Breast epithelium (tissue), 3 donors: ENCODE measurements at regions not wholly inside any gene's neighbourhood (a gene's known extent, or its start where the extent isn't known, plus 50 kb on each side); places are given as distances from the start of the nearest gene placed in this dataset.
"Not testable (repeated sequence)": the region's sequence is repeated elsewhere in the genome, so short reads cannot be mapped to it uniquely, and the experiment has no call there.

ENCODE experiments used
- POLR2A ChIP-seq: fragments of 450-650 bp; IDR thresholded peaks from one replicate; pipeline ENCODE4 v1.6.1; 2016; ENCODE audit warnings: antibody characterized with exemption, mild to moderate bottlenecking, moderate library complexity
- POLR2AphosphoS5 ChIP-seq, 3 donors: sonication (generic); formaldehyde crosslinking; IDR thresholded peaks; one replicate each; pipeline ENCODE4 v1.6.1; 2017; ENCODE audit warnings: antibody characterized with exemption in 3 of 3
- TF ChIP-seq, protein P1 (sequence below), 3 donors: fragments of 450-650 bp; IDR thresholded peaks; one replicate each; pipeline ENCODE4 v1.5.1; 2016 to 2017; ENCODE audit warnings: antibody characterized with exemption in 3 of 3, mild to moderate bottlenecking in 3 of 3, moderate library complexity in 3 of 3

GRCh38 chrX:5289949-5290348 is 938.7 kb downstream of the NLGN4X start:
- TF ChIP-seq POLR2A; POLR2AphosphoS5 (IDR thresholded peaks at IDR 0.05): not testable (repeated sequence)
- TF ChIP-seq, protein P1, sequence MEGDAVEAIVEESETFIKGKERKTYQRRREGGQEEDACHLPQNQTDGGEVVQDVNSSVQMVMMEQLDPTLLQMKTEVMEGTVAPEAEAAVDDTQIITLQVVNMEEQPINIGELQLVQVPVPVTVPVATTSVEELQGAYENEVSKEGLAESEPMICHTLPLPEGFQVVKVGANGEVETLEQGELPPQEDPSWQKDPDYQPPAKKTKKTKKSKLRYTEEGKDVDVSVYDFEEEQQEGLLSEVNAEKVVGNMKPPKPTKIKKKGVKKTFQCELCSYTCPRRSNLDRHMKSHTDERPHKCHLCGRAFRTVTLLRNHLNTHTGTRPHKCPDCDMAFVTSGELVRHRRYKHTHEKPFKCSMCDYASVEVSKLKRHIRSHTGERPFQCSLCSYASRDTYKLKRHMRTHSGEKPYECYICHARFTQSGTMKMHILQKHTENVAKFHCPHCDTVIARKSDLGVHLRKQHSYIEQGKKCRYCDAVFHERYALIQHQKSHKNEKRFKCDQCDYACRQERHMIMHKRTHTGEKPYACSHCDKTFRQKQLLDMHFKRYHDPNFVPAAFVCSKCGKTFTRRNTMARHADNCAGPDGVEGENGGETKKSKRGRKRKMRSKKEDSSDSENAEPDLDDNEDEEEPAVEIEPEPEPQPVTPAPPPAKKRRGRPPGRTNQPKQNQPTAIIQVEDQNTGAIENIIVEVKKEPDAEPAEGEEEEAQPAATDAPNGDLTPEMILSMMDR (IDR thresholded peaks at IDR 0.05): not testable (repeated sequence)
